ENCODE measurements at regions not wholly inside any gene's neighbourhood (a gene's known extent, or its start where the extent isn't known, plus 50 kb on each side); places are given as distances from the start of the nearest gene placed in this dataset.
"Not testable (repeated sequence)": the region's sequence is repeated elsewhere in the genome, so short reads cannot be mapped to it uniquely, and the experiment has no call there.

- DNase-seq: no peak
Measured at GRCh38 chr5:15383469-15383868, 116.5 kb upstream of the FBXL7 start.

GRCh38 chr5:15383021-15383420 is 117.0 kb upstream of the FBXL7 start:
- DNase-seq: no peak

DNA sequence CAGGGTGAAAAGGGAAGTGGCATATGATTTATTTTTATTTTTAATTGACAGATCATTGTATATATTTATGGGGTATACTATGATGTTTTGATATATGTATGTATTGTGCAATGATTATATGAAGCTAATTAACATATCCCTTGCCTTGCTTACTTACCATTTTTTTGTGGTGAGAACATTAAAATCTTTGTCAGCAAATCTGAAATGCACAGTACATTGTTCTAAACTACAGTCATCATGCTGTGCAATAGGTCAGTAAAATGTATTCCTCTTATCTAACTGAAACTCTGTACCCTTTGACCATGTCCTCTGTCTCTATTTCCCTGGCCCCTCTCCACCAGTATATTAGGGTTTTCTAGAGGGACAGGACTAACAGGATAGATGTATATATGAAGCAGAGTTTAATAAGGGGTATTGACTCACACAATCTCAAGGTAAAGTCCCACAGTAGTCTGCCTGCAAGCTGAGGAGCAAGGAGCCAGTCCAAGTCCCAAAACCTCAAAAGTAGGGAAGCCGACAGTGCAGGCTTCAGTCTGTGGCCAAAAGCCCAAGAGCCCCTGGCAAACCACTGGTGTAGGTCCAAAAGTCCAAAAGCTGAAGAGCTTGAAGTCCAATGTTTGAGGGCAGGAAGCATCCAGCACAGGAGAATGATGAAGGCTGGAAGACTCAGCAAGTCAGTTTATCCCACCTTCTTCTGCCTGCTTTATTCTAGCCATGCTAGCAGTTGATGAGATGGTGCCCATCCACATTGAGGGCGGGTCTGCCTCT is 122.2 kb upstream of the FBXL7 start:
- DNase-seq: no peak

DNA sequence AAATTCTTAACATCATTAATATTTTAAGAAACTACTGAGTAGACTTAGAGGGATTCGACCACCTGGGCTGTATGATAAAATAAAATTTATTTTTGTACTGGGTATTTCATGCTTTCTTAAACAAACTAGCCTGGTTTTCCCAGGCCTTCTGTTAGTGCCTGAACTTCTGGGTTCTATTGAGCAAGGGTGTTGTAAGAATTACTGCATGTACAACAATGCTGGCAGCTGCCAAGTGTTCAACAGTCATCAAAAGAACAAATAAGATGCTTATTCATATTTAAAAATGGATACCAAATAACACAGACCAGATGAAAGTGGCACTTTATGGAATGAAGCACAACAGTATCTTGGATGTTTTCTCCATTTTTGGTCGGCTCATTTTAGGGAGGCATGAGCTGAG is 123.2 kb upstream of the FBXL7 start:
- no peak for DNase-seq

- DNase-seq: no peak
Measured at GRCh38 chr5:15376088-15376487, 123.9 kb upstream of the FBXL7 start.

GRCh38 chr5:15375559-15375958 is 124.4 kb upstream of the FBXL7 start:
- DNase-seq: no peak

- DNase-seq: no peak
Measured at GRCh38 chr5:15374886-15375285, 125.1 kb upstream of the FBXL7 start.

- DNase-seq: no peak
Measured at GRCh38 chr5:15373151-15373550, 126.8 kb upstream of the FBXL7 start.

DNA sequence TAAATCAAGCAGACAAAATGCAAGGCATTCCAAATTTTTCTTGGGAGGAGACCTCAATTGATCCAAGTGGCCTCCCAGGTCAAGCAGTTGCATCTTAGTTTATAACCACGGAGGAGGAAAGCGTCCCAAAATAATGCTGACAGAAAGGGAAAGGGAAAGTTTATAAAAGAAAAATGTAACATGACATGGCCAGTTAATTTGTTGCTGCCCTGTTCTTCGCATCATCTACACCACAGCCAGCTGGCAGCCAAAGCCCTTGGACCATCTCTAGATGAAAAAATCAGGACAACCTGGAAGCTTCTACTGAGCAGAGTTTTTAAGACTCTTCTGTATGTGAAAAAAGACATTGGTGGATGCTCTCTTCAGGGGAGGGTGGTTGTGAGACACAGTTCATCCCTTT is 128.8 kb upstream of the FBXL7 start:
- DNase-seq: no peak

GRCh38 chr5:15368835-15369234 is 131.1 kb upstream of the FBXL7 start:
- no peak for DNase-seq

DNA sequence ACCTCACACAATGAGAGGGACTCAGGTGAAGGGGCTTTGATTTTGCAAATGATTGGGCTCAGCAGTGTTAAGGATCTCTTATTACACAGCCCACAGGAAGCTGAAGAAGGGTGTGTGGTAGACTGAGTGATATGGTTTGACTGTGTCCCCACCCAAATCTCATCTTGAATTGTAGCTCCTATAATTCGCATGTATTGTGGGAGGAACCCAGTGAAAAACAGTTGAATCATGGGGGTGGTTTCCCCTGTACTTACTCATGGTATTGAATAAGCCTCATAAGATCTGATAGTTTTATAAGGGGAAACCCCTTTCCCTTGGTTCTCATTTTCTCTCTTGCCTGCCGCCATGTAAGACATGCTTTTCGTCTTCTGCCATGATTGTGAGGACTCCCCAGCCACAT is 132.5 kb upstream of the FBXL7 start:
- no peak for DNase-seq

DNA sequence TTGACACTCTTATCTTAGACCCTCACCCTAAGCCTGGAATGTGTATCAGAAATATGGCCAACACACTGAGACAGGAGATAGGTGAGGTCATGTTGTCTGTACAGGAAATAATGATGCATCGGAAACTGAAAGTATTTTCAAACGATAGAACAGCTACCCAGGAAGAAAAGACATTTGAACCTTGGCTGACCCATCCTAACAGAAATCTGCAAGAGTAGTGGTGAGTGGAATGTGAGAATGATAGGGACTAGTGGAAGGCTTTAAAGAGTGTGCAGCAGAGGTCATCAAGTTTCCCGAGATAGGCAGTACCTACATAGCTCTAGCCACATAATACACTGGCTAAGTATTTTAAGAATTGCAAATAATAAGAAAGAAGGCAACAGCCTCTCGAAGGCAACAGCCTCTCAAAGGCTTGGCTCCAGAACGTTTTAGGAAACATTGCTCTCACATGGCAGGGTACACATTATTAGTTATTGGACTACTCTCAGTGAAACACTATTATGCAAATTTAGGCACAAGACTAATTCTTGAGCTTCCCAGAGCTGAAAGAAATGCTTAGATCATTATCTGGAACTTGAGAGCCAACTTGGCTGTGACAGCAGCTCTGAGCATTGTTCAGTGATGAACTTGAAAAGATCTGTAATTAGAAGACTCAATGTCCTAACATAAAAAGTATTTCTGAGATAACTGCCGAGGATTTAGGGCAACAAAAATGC is 133.1 kb upstream of the FBXL7 start:
- no peak for DNase-seq

DNA sequence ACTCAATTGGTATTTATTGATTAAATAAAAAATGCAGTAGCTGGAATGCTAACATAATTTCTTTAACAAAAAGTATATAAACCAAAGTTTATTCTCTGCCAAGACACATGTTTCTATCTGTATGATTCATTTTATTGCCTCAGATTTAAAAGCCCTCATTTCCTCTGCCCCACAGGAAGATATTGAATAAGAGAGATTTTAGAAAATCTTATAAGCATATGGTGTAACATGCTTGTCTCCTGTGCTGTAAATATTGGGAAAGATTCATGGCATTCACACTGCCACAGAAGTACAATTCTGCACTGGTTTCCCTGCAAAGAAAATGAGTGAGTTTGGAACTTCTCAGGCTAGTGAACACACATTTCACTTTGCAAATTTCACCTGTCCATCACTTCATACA is 134.9 kb upstream of the FBXL7 start:
- no peak for DNase-seq

- DNase-seq: no peak
Measured at GRCh38 chr5:15363601-15364000, 136.4 kb upstream of the FBXL7 start.

DNA sequence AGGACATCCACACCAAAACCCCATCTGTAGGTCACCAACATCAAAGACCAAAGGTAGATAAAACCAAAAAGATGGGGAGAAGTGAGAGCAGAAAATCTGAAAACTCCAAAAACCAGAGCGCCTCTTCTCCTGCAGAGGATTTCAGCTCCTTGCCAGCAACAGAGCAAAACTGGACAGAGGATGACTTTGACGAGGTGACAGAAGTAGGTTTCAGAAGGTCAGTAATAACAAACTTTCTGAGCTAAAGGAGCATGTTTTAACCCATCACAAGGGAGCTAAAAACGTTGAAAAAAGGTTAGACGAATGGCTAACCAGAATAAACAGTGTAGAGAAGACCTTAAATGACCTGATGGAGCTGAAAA is 142.9 kb upstream of the FBXL7 start:
- not testable (repeated sequence) for DNase-seq

DNA sequence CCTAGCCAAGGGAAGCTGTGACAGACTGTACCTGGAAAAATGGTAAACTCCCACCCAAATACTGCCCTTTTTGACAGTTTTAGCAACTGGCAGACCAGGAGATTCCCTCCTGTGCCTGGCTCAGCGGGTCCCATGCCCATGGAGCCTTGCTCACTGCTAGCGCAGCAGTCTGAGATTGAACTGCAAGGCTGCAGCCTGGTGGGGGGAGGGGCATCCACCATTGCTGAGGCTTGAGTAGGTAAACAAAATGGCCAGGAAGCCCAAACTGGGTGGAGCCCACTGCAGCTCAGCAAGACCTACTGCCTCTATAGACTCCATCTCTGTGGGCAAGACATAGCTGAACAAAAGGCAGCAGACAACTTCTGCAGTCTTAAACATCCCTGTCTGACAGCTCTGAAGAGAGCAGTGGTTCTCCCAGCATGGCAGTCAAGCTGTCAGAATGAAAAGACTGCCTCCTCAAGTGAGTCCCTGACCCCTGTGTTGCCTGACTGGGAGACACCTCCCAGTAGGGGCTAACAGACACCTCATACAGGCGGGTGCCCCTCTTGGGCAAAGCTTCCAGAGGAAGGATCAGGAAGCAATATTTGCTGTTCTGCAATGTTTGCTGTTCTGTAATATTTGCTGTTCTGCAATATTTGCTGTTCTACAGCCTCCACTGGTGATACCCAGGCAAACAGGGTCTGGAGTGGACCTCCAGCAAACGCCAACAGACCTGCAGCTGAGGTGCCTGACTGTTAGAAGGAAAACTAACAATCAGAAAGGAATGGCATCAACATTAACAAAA is 143.5 kb upstream of the FBXL7 start:
- not testable (repeated sequence) for DNase-seq

DNA sequence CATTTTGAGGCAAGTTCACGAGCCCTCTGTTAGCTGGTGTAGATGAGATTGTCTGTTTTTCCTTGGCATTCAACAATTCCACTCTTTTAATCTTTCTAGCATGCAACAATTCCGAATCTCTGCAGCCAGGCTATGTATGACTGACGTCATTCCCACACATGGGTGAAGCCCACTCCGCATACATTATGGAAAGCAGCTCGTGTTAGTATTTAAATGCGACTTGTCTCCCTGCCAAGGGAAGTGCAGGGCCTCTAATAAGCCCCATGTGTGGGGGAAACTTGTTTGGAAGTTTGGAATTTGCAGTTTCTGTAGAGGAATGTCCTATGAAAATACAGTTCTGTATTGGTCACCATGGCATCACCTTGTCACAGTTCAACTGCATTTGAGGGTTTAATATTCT is 146.0 kb upstream of the FBXL7 start:
- no peak for DNase-seq

- no peak for DNase-seq
Measured at GRCh38 chr5:15353086-15353645, 146.8 kb upstream of the FBXL7 start.

- no peak for DNase-seq
Measured at GRCh38 chr5:15350614-15351013, 149.4 kb upstream of the FBXL7 start.

GRCh38 chr5:15346738-15347137 is 153.2 kb upstream of the FBXL7 start:
- no peak for DNase-seq

GRCh38 chr5:15344954-15345353 is 155.0 kb upstream of the FBXL7 start:
- no peak for DNase-seq

- DNase-seq: no peak
Measured at GRCh38 chr5:15338546-15338945, 161.4 kb upstream of the FBXL7 start.

DNA sequence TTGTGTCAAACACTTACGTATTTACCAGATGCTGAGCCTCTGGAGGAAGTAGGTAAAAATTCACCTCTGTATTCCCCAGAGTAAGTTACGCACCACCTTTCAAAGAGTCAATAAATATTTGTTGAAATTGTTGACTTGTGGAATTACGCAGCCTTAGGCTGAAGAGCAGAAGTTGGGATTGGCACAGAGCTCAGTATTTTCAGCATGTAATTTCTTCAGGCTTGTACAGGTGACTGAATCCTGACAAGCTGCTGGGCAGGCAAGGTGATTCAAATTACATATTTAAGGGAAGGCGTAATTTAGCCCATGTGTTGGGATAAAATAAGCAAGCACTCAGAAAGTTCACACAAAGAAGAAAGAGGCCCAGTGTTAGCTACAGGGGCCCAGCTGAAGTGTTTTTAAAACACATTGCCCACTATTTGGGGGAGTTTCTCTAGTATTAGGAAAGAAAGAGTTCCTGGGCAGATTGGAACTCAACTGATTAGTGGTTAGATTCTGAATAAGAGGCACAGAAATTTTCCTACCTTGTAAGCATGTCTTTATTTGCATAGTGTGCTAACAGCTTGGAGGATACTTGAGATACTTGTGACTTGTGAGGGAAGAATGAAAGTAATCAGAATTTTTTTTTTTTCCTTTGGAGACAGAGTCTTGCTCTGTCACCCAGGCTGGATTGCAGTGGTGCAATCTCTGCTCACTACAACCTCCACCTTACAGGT is 165.3 kb upstream of the FBXL7 start:
- no peak for DNase-seq

All from inflammatory macrophage treated with lipopolysaccharide for 4 hours (primary cell).